ENCODE measurements at regions not wholly inside any gene's neighbourhood (a gene's known extent, or its start where the extent isn't known, plus 50 kb on each side); places are given as distances from the start of the nearest gene placed in this dataset.

- TF ChIP-seq, protein P1, sequence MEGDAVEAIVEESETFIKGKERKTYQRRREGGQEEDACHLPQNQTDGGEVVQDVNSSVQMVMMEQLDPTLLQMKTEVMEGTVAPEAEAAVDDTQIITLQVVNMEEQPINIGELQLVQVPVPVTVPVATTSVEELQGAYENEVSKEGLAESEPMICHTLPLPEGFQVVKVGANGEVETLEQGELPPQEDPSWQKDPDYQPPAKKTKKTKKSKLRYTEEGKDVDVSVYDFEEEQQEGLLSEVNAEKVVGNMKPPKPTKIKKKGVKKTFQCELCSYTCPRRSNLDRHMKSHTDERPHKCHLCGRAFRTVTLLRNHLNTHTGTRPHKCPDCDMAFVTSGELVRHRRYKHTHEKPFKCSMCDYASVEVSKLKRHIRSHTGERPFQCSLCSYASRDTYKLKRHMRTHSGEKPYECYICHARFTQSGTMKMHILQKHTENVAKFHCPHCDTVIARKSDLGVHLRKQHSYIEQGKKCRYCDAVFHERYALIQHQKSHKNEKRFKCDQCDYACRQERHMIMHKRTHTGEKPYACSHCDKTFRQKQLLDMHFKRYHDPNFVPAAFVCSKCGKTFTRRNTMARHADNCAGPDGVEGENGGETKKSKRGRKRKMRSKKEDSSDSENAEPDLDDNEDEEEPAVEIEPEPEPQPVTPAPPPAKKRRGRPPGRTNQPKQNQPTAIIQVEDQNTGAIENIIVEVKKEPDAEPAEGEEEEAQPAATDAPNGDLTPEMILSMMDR (IDR thresholded peaks at IDR 0.05; ENCODE audit: insufficient read depth, low read depth, low read length): no peak
- TF ChIP-seq EZH2 (IDR thresholded peaks at IDR 0.05; ENCODE audit: insufficient read depth, low read length): no peak
Measured at GRCh38 chr13:44884076-44884729, 105.1 kb downstream of the NUFIP1 start.
